ENCODE measurements at regions not wholly inside any gene's neighbourhood (a gene's known extent, or its start where the extent isn't known, plus 50 kb on each side); places are given as distances from the start of the nearest gene placed in this dataset.

GRCh38 chr3:153657461-153657860, 463.7 kb upstream of the ARHGEF26 start:
- H3K36me3 ChIP-seq (ENCODE audit: control insufficient read depth in 2 of 2, insufficient read depth in 2 of 2, low read length in 1 of 2) = no peaks in the 10 kb centered on the region
- no TSS peak for BruUV-seq (replicated peaks)
- H3K4me2 ChIP-seq (ENCODE audit: control insufficient read depth, insufficient read depth) = no peak overlapping the region
- TF ChIP-seq KAT2A (conservative IDR thresholded peaks at IDR 0.05; ENCODE audit: control insufficient read depth, low read depth, low read length) = no peak
- no peak for TF ChIP-seq YY1 (IDR thresholded peaks at IDR 0.05; ENCODE audit: low read depth, low read length)
- no peak for TF ChIP-seq BCLAF1 (IDR thresholded peaks at IDR 0.05)
- no peak for TF ChIP-seq HCFC1 (IDR thresholded peaks at IDR 0.05; ENCODE audit: low read length)
- TF ChIP-seq CBFB (IDR thresholded peaks at IDR 0.05; ENCODE audit: low read depth) = no peak
- TF ChIP-seq IKZF2 (IDR thresholded peaks at IDR 0.05) = no peak
- no peak for TF ChIP-seq ESRRA (IDR thresholded peaks at IDR 0.05; ENCODE audit: low read length)
- TF ChIP-seq TBL1XR1 (IDR thresholded peaks at IDR 0.05; ENCODE audit: low read depth, low read length) = no peak
- no peak for TF ChIP-seq ZNF217 (IDR thresholded peaks at IDR 0.05)
- no peak for TF ChIP-seq PAX8 (IDR thresholded peaks at IDR 0.05)
- TF ChIP-seq TAF1 (IDR thresholded peaks at IDR 0.05; ENCODE audit: borderline replicate concordance, low read depth, low read length) = no peak
- no peak for TF ChIP-seq PBX3 (IDR thresholded peaks at IDR 0.05; ENCODE audit: insufficient replicate concordance, low read depth, low read length)
- no peak for TF ChIP-seq RB1 (IDR thresholded peaks at IDR 0.05; ENCODE audit: borderline replicate concordance)
- TF ChIP-seq ZBTB4 (CRISPR knock-in tag; IDR thresholded peaks at IDR 0.05) = no peak
- no peak overlapping the region for H3K9ac ChIP-seq (ENCODE audit: control insufficient read depth, insufficient read depth, low read length)
- H3K4me3 ChIP-seq = no peak overlapping the region
- ChIA-PET SMC1A (ENCODE audit: uncharacterized antibody, unreplicated experiment) (no interaction called here), CTCF (no interaction called here), RAD21 (ENCODE audit: unreplicated experiment) (no interaction called here), POLR2A (no interaction called here)
- WGBS (ENCODE audit: insufficient coverage, insufficient replicate concordance, low lambda C conversion rate, missing lambda C conversion rate) = 38% methylated on average over 3 of the region's 3 CpGs
- DNase-seq (ENCODE audit: low read depth, low spot score) = no peak
- ATAC-seq = no peak
- no peaks in the 10 kb centered on the region for H4K20me1 ChIP-seq (ENCODE audit: control insufficient read depth, insufficient read depth)
- H2AFZ ChIP-seq (ENCODE audit: control insufficient read depth, low read depth, low read length) = no peak overlapping the region
- no peaks in the 10 kb centered on the region for H3K4me1 ChIP-seq (ENCODE audit: control insufficient read depth, insufficient read depth, low read length)
- intact Hi-C loops (cut with micrococcal nuclease; ENCODE audit: unreplicated experiment) (no loop called here), in situ Hi-C loops (cut with MboI) (no loop called here)
- no peak overlapping the region for H3K27ac ChIP-seq (ENCODE audit: control insufficient read depth, insufficient read depth)
- no peaks in the 10 kb centered on the region for H3K27me3 ChIP-seq (replicated peaks in 1 of 2; ENCODE audit: control insufficient read depth in 2 of 2, insufficient read depth in 2 of 2, low read length in 1 of 2)
- no peak for FAIRE-seq
- no peaks in the 10 kb centered on the region for H3K79me2 ChIP-seq (ENCODE audit: control insufficient read depth, insufficient read depth, low read length)
- no peaks in the 10 kb centered on the region for H3K9me3 ChIP-seq (replicated peaks; ENCODE audit: control insufficient read depth, insufficient read depth, low read length)

All from GM12878 (cell line).